GM18508 (cell line): ENCODE measurements at regions not wholly inside any gene's neighbourhood (a gene's known extent, or its start where the extent isn't known, plus 50 kb on each side); places are given as distances from the start of the nearest gene placed in this dataset.
"Not testable (repeated sequence)": the region's sequence is repeated elsewhere in the genome, so short reads cannot be mapped to it uniquely, and the experiment has no call there.

Experiments
- ATAC-seq: cut with Tn5 transposase; IDR thresholded peaks from one replicate; pipeline ENCODE4 v1.9.1; 2021; ENCODE audit warnings: moderate number of reproducible peaks; ENCODE audit not compliant: insufficient read depth, unreplicated experiment

- ATAC-seq: not testable (repeated sequence)
These were observed 52.8 kb downstream of the FOXD4L6 start for GRCh38 chr9:41075671-41076070.

- ATAC-seq: not testable (repeated sequence)
These were observed 54.0 kb downstream of the FOXD4L6 start for GRCh38 chr9:41074356-41074942.

- not testable (repeated sequence) for ATAC-seq
These were observed 54.8 kb downstream of the FOXD4L6 start for GRCh38 chr9:41073471-41074243.

- peak; percentile 67 for ATAC-seq
These were observed 64.2 kb downstream of the FOXD4L6 start for GRCh38 chr9:41064125-41064795.

GRCh38 chr9:41063243-41063642 is 65.2 kb downstream of the FOXD4L6 start:
- ATAC-seq: not testable (repeated sequence)

- not testable (repeated sequence) for ATAC-seq
These were observed 68.9 kb downstream of the FOXD4L6 start for GRCh38 chr9:41059603-41060002.

- peak; percentile 97 for ATAC-seq
These were observed 74.7 kb downstream of the FOXD4L6 start for GRCh38 chr9:41053666-41054363.

GRCh38 chr9:41048672-41049071 is 79.8 kb downstream of the FOXD4L6 start:
- ATAC-seq: not testable (repeated sequence)

GRCh38 chr9:41047792-41048191 is 80.7 kb downstream of the FOXD4L6 start:
- not testable (repeated sequence) for ATAC-seq

- not testable (repeated sequence) for ATAC-seq
These were observed 83.6 kb downstream of the FOXD4L6 start for GRCh38 chr9:41044930-41045329.

- ATAC-seq: not testable (repeated sequence)
These were observed 85.0 kb downstream of the FOXD4L6 start for GRCh38 chr9:41043433-41043832.

- not testable (repeated sequence) for ATAC-seq
These were observed 86.4 kb downstream of the FOXD4L6 start for GRCh38 chr9:41042111-41042510.

- not testable (repeated sequence) for ATAC-seq
These were observed 87.7 kb downstream of the FOXD4L6 start for GRCh38 chr9:41040705-41041342.

- not testable (repeated sequence) for ATAC-seq
These were observed 93.2 kb downstream of the FOXD4L6 start for GRCh38 chr9:41035276-41035675.

GRCh38 chr9:41034699-41035197 is 93.7 kb downstream of the FOXD4L6 start:
- not testable (repeated sequence) for ATAC-seq

- not testable (repeated sequence) for ATAC-seq
These were observed 94.6 kb downstream of the FOXD4L6 start for GRCh38 chr9:41033877-41034276.

- not testable (repeated sequence) for ATAC-seq
These were observed 95.1 kb downstream of the FOXD4L6 start for GRCh38 chr9:41033360-41033759.

- not testable (repeated sequence) for ATAC-seq
These were observed 101.4 kb downstream of the FOXD4L6 start for GRCh38 chr9:41026912-41027676.

GRCh38 chr9:41022365-41022764 is 106.1 kb downstream of the FOXD4L6 start:
- not testable (repeated sequence) for ATAC-seq
